Epithelial cell of proximal tubule (primary cell): ENCODE measurements at regions not wholly inside any gene's neighbourhood (a gene's known extent, or its start where the extent isn't known, plus 50 kb on each side); places are given as distances from the start of the nearest gene placed in this dataset.

Experiments
- DNase-seq: peaks from one replicate; pipeline ENCODE4 v3.0.0-alpha.2; 2011; ENCODE audit warnings: low read depth
- H3K4me3 ChIP-seq: 2 replicates; pipeline ENCODE4 v1.5.1; 2011; ENCODE audit warnings: low read depth, mild to moderate bottlenecking, low read length
- TF ChIP-seq, protein P1 (sequence below): conservative IDR thresholded peaks from 2 replicates; pipeline ENCODE4 v1.5.1; 2012; ENCODE audit warnings: low read depth, mild to moderate bottlenecking, low read length

DNA sequence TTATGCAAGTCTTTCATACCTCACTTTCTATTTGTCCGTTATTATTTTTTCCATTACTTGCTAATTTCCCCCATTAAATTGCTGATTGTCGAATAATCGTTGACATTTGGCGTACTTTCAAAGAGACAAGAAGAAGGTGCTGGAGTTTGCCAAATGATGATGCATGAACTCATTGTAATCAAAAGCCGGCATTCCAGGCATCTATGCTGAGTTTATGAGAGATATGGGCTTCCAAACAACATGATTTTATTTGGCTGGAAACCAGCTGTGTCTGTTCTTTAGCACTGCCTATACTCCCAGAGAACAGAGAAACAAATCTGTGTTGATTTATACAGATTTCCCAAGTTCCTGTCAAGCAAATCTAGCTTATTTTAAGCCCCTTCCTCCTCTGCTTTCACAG, 80.8 kb upstream of the RPS6KA3 start:
- no peak for DNase-seq
- TF ChIP-seq, protein P1, sequence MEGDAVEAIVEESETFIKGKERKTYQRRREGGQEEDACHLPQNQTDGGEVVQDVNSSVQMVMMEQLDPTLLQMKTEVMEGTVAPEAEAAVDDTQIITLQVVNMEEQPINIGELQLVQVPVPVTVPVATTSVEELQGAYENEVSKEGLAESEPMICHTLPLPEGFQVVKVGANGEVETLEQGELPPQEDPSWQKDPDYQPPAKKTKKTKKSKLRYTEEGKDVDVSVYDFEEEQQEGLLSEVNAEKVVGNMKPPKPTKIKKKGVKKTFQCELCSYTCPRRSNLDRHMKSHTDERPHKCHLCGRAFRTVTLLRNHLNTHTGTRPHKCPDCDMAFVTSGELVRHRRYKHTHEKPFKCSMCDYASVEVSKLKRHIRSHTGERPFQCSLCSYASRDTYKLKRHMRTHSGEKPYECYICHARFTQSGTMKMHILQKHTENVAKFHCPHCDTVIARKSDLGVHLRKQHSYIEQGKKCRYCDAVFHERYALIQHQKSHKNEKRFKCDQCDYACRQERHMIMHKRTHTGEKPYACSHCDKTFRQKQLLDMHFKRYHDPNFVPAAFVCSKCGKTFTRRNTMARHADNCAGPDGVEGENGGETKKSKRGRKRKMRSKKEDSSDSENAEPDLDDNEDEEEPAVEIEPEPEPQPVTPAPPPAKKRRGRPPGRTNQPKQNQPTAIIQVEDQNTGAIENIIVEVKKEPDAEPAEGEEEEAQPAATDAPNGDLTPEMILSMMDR: no peak
- no peak overlapping the region for H3K4me3 ChIP-seq

DNA sequence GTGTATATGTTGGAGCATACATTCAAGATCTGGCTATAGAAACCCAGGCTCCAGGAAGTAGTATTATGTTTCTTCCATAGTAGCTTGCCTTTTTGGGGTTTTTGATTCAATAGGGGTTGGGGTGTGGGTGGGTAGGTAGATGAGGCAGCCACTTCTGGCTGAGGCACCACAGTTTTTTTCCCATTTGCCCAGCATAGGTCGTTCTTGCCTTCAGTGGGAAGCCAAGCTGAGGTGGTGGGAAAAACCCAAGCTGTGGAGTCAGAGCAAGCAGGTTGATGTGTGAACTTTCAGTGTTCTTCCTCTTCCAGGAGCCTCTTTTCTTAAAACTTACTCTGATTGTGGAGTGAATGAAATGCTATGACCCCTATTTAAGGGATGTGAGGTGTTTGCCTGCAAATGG, 67.0 kb upstream of the RPS6KA3 start:
- H3K4me3 ChIP-seq: no peak overlapping the region
- DNase-seq: no peak
- TF ChIP-seq, protein P1: no peak

DNA sequence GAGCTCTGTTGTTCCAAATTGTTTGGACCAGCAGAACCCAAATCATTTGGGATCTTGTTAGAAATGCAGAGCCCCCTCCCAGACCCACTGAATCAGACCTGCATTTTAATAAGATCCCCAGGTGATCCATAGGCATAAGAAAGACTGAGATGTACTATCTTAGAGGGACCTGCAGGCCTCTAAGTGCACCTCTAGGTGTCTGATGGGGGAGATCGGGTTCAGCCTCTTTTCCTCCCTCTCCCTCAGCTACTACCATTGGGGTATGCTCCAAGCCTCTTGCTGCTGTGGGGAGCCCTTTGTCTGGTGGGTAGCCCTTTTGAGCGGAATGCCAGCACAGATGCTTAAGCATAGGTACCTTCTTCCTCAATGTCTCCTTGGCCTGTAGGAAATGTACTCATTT, 63.8 kb upstream of the RPS6KA3 start:
- H3K4me3 ChIP-seq: no peak overlapping the region
- DNase-seq: no peak
- TF ChIP-seq, protein P1: no peak

DNA sequence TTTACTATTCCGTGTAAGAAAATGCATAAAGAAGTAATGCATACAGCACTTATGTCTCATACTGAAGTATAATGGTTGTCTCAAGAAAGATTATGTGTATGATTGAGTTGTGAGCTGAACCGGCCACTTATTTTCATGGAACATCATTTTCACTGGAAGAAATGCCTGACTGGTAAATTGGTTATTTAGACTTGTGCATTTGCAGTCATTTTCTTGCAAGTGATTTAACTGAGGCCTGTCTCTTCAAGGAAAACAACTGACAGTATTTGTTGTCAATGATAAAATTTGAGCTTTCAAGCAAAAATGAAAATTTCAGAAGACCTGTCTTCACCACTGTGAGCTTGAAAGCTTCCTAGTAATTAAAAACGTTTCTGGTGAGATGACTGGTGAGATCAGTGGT, 62.7 kb upstream of the RPS6KA3 start:
- no peak overlapping the region for H3K4me3 ChIP-seq
- no peak for DNase-seq
- TF ChIP-seq, protein P1: no peak

DNA sequence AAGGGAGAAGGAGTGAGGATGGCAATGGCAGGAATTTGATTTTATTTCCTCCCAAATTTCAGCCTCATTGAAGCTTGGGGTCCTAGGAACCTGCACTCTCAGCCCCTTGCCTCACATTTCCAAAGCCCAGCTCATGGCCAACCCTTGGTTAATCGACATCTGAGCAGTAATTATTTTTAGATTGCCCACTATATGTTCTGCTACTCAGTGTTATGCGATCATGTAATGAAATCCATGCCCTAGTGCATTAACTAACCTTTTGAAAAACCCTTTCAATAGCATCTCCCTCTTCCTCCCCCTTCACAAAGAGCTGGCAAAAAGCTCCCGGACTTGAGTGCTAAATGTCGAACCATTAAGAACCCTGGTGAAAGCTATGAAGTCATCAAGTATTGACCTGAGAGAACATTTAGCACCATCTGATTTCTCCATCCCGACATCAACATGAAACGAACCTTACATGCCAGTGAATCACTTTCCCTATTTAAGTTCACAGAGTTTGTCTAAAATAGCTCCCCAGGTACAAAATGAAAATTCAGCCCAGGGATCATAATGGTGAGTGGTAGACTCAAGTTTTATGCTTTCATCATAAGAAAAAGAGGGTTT, 59.2 kb upstream of the RPS6KA3 start:
- TF ChIP-seq, protein P1: no peak
- H3K4me3 ChIP-seq: no peak overlapping the region
- no peak for DNase-seq

DNA sequence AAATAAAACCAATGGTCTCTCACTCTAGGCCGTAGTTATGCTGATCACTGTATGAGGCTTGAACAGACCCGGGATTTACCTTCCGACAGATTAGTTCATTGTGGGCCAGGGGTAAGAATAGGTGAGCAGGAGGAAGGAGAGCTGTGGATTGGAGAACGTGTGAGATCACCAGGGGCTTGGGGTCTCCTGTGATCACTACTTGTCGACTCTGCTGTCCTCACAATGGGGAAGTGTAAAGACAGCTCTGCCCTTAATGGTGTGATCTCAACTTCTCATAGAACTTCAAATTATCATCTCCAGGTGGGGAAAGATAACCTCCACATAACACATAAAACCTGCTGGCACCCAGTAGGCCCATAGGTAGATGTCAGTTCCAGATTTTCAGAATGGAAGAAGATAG, 56.2 kb upstream of the RPS6KA3 start:
- no peak for DNase-seq
- no peak overlapping the region for H3K4me3 ChIP-seq
- TF ChIP-seq, protein P1: no peak

DNA sequence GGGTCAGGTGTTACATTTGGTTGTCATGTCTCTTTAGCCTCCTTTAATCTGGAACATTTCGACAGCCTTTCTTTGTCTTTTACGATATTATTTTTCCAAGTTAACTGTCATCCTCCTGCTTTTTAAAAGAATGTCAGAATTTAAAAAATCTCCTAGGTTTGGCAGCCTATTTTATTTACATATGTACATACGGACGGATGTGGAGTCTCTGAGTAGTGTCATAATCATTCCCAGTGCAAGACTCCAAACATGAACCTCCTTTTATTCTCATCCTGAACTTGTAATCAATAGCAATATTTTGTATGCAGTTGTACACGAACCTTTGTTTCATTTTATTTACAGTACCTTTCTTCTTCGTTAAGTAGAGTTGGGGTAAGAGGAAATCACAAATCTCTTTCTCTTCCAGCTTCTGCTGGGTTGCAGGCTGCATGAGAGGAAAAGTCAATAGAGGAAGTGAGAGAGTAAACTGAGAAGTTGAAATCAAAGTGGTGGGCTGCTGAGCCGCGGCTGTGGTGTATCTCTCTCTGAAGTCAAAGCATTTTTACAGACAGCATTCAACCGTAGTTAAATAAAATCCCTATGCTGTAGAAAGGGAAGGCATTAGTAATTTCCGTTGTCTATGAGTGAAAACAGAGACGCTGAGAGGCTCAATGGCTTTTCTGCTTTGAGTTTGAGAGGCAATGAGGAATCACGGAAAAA, 53.9 kb upstream of the RPS6KA3 start:
- DNase-seq: no peak
- H3K4me3 ChIP-seq: no peak overlapping the region
- TF ChIP-seq, protein P1: no peak
